ENCODE measurements at regions not wholly inside any gene's neighbourhood (a gene's known extent, or its start where the extent isn't known, plus 50 kb on each side); places are given as distances from the start of the nearest gene placed in this dataset.

DNA sequence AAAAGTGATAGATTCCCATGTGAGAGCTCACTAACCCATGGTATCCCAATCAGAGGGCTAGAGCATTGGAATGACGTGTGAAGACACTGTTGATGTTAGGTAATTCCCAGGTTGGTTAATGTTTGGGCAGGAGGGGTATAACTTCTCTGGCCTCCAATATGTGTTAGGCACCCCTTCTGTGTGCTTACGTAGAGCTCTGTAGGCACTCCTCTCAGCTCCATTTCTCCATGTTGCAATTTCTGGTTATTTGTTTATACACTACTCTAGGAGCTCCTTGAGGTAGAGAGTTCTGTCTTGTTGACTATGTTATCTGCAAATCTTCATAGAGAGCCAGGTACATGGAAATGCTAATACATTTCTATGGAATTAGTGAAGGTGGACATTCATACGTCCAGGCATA is 153.5 kb downstream of the RPIA start:
- H3K4me2 ChIP-seq (ENCODE audit: control insufficient read depth, insufficient read depth) = no peak overlapping the region
- RAD21 ChIA-PET (ENCODE audit: unreplicated experiment) = no interaction called here
- no peaks in the 10 kb centered on the region for H3K27me3 ChIP-seq (replicated peaks in 1 of 2; ENCODE audit: control insufficient read depth in 2 of 2, insufficient read depth in 2 of 2, low read length in 1 of 2)
- 19% methylated on average over 3 of the region's 3 CpGs for WGBS (ENCODE audit: insufficient coverage, insufficient replicate concordance, low lambda C conversion rate, missing lambda C conversion rate)
- SMC1A ChIA-PET (ENCODE audit: uncharacterized antibody, unreplicated experiment) = no interaction called here
- in situ Hi-C loops (cut with MboI) (loop anchor here (5.0 kb wide), 1 partner anchor 238 kb away; no protein-coding TSS in a partner anchor), intact Hi-C loops (cut with micrococcal nuclease; ENCODE audit: unreplicated experiment) (no loop called here)
- no peaks in the 10 kb centered on the region for H3K79me2 ChIP-seq (ENCODE audit: control insufficient read depth, insufficient read depth, low read length)
- no peak overlapping the region for H2AFZ ChIP-seq (ENCODE audit: control insufficient read depth, low read depth, low read length)
- TF ChIP-seq, protein P1, sequence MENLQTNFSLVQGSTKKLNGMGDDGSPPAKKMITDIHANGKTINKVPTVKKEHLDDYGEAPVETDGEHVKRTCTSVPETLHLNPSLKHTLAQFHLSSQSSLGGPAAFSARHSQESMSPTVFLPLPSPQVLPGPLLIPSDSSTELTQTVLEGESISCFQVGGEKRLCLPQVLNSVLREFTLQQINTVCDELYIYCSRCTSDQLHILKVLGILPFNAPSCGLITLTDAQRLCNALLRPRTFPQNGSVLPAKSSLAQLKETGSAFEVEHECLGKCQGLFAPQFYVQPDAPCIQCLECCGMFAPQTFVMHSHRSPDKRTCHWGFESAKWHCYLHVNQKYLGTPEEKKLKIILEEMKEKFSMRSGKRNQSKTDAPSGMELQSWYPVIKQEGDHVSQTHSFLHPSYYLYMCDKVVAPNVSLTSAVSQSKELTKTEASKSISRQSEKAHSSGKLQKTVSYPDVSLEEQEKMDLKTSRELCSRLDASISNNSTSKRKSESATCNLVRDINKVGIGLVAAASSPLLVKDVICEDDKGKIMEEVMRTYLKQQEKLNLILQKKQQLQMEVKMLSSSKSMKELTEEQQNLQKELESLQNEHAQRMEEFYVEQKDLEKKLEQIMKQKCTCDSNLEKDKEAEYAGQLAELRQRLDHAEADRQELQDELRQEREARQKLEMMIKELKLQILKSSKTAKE (IDR thresholded peaks at IDR 0.05; ENCODE audit: low read depth, poor library complexity, severe bottlenecking) = no peak
- TF ChIP-seq, protein P2, sequence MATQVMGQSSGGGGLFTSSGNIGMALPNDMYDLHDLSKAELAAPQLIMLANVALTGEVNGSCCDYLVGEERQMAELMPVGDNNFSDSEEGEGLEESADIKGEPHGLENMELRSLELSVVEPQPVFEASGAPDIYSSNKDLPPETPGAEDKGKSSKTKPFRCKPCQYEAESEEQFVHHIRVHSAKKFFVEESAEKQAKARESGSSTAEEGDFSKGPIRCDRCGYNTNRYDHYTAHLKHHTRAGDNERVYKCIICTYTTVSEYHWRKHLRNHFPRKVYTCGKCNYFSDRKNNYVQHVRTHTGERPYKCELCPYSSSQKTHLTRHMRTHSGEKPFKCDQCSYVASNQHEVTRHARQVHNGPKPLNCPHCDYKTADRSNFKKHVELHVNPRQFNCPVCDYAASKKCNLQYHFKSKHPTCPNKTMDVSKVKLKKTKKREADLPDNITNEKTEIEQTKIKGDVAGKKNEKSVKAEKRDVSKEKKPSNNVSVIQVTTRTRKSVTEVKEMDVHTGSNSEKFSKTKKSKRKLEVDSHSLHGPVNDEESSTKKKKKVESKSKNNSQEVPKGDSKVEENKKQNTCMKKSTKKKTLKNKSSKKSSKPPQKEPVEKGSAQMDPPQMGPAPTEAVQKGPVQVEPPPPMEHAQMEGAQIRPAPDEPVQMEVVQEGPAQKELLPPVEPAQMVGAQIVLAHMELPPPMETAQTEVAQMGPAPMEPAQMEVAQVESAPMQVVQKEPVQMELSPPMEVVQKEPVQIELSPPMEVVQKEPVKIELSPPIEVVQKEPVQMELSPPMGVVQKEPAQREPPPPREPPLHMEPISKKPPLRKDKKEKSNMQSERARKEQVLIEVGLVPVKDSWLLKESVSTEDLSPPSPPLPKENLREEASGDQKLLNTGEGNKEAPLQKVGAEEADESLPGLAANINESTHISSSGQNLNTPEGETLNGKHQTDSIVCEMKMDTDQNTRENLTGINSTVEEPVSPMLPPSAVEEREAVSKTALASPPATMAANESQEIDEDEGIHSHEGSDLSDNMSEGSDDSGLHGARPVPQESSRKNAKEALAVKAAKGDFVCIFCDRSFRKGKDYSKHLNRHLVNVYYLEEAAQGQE (IDR thresholded peaks at IDR 0.05; ENCODE audit: low read depth, low read length) = no peak
- TF ChIP-seq EGR1 (IDR thresholded peaks at IDR 0.05; ENCODE audit: borderline replicate concordance in 1 of 2, low read depth in 2 of 2, low read length in 2 of 2) (no peak), ZSCAN29 (IDR thresholded peaks at IDR 0.05) (no peak)
- TF ChIP-seq, protein P3, sequence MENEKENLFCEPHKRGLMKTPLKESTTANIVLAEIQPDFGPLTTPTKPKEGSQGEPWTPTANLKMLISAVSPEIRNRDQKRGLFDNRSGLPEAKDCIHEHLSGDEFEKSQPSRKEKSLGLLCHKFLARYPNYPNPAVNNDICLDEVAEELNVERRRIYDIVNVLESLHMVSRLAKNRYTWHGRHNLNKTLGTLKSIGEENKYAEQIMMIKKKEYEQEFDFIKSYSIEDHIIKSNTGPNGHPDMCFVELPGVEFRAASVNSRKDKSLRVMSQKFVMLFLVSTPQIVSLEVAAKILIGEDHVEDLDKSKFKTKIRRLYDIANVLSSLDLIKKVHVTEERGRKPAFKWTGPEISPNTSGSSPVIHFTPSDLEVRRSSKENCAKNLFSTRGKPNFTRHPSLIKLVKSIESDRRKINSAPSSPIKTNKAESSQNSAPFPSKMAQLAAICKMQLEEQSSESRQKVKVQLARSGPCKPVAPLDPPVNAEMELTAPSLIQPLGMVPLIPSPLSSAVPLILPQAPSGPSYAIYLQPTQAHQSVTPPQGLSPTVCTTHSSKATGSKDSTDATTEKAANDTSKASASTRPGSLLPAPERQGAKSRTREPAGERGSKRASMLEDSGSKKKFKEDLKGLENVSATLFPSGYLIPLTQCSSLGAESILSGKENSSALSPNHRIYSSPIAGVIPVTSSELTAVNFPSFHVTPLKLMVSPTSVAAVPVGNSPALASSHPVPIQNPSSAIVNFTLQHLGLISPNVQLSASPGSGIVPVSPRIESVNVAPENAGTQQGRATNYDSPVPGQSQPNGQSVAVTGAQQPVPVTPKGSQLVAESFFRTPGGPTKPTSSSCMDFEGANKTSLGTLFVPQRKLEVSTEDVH (IDR thresholded peaks at IDR 0.05; ENCODE audit: low read depth, partially characterized antibody) = no peak
- no peak overlapping the region for H3K4me3 ChIP-seq
- H3K4me1 ChIP-seq (ENCODE audit: control insufficient read depth, insufficient read depth, low read length) = no peaks in the 10 kb centered on the region
- POLR2A ChIA-PET = no interaction called here
- FAIRE-seq (no peak), ATAC-seq (no peak), DNase-seq (ENCODE audit: low read depth, low spot score) (no peak)
- H3K27ac ChIP-seq (ENCODE audit: control insufficient read depth, insufficient read depth) = peak overlapping the region; percentile 63
- CTCF ChIA-PET = no interaction called here
- H3K9me3 ChIP-seq (replicated peaks; ENCODE audit: control insufficient read depth, insufficient read depth, low read length) = no peaks in the 10 kb centered on the region
- no peaks in the 10 kb centered on the region for H4K20me1 ChIP-seq (ENCODE audit: control insufficient read depth, insufficient read depth)
- H3K36me3 ChIP-seq (ENCODE audit: control insufficient read depth in 2 of 2, insufficient read depth in 2 of 2, low read length in 1 of 2) = no peaks in the 10 kb centered on the region
- no TSS peak for BruUV-seq (replicated peaks)
- no peak overlapping the region for H3K9ac ChIP-seq (ENCODE audit: control insufficient read depth, insufficient read depth, low read length)
